ENCODE measurements at regions not wholly inside any gene's neighbourhood (a gene's known extent, or its start where the extent isn't known, plus 50 kb on each side); places are given as distances from the start of the nearest gene placed in this dataset.
"Not testable (repeated sequence)": the region's sequence is repeated elsewhere in the genome, so short reads cannot be mapped to it uniquely, and the experiment has no call there.

GRCh38 chr19:30943101-30943843 lies 406.0 kb downstream of the TSHZ3 start:
- DNase-seq (ENCODE audit: low spot score), result no peak

GRCh38 chr19:30942636-30943035 lies 406.6 kb downstream of the TSHZ3 start:
- DNase-seq (ENCODE audit: low spot score), result no peak

- no peak for DNase-seq (ENCODE audit: low spot score)
These were observed 407.6 kb downstream of the TSHZ3 start for GRCh38 chr19:30941591-30941990.

GRCh38 chr19:30936276-30936675 lies 413.0 kb downstream of the TSHZ3 start:
- DNase-seq (ENCODE audit: low spot score), result no peak

GRCh38 chr19:30935146-30935545 lies 414.1 kb downstream of the TSHZ3 start:
- DNase-seq (ENCODE audit: low spot score), result no peak

GRCh38 chr19:30933454-30933853 lies 415.8 kb downstream of the TSHZ3 start:
- DNase-seq (ENCODE audit: low spot score), result not testable (repeated sequence)

- no peak for DNase-seq (ENCODE audit: low spot score)
These were observed 416.4 kb downstream of the TSHZ3 start for GRCh38 chr19:30932854-30933253.

GRCh38 chr19:30930941-30931706 lies 418.1 kb downstream of the TSHZ3 start:
- no peak for DNase-seq (ENCODE audit: low spot score)

- DNase-seq (ENCODE audit: low spot score), result no peak
These were observed 421.5 kb downstream of the TSHZ3 start for GRCh38 chr19:30927705-30928104.

- no peak for DNase-seq (ENCODE audit: low spot score)
These were observed 424.6 kb downstream of the TSHZ3 start for GRCh38 chr19:30924670-30925069.

GRCh38 chr19:30924069-30924636 lies 425.1 kb downstream of the TSHZ3 start:
- DNase-seq (ENCODE audit: low spot score), result no peak

- DNase-seq (ENCODE audit: low spot score), result no peak
These were observed 425.6 kb downstream of the TSHZ3 start for GRCh38 chr19:30923621-30924020.

- no peak for DNase-seq (ENCODE audit: low spot score)
These were observed 426.1 kb downstream of the TSHZ3 start for GRCh38 chr19:30923096-30923495.

GRCh38 chr19:30920222-30920621 lies 429.0 kb downstream of the TSHZ3 start:
- DNase-seq (ENCODE audit: low spot score), result no peak

- DNase-seq (ENCODE audit: low spot score), result no peak
These were observed 429.5 kb downstream of the TSHZ3 start for GRCh38 chr19:30919737-30920136.

GRCh38 chr19:30916238-30916637 lies 433.0 kb downstream of the TSHZ3 start:
- no peak for DNase-seq (ENCODE audit: low spot score)

- no peak for DNase-seq (ENCODE audit: low spot score)
These were observed 437.7 kb downstream of the TSHZ3 start for GRCh38 chr19:30911491-30911890.

GRCh38 chr19:30910485-30911240 lies 438.6 kb downstream of the TSHZ3 start:
- no peak for DNase-seq (ENCODE audit: low spot score)

GRCh38 chr19:30909216-30909615 lies 440.0 kb downstream of the TSHZ3 start:
- DNase-seq (ENCODE audit: low spot score), result no peak

GRCh38 chr19:30908262-30908771 lies 440.9 kb downstream of the TSHZ3 start:
- no peak for DNase-seq (ENCODE audit: low spot score)

GRCh38 chr19:30906871-30907270 lies 442.4 kb downstream of the TSHZ3 start:
- no peak for DNase-seq (ENCODE audit: low spot score)

GRCh38 chr19:30900051-30900450 lies 449.2 kb downstream of the TSHZ3 start:
- DNase-seq (ENCODE audit: low spot score), result no peak

Data from HuH-7.5 (cell line).